ENCODE measurements at regions not wholly inside any gene's neighbourhood (a gene's known extent, or its start where the extent isn't known, plus 50 kb on each side); places are given as distances from the start of the nearest gene placed in this dataset.

GRCh38 chr4:123284168-123284567 is 112.4 kb upstream of the SPRY1 start:
- 53% methylated on average over 2 of the region's 2 CpGs for WGBS (ENCODE audit: missing lambda C conversion rate)
- H3K4me3 ChIP-seq, result no peak overlapping the region
- H3K4me2 ChIP-seq, result no peak overlapping the region
- no peaks in the 10 kb centered on the region for H3K4me1 ChIP-seq
- no peak for TF ChIP-seq MAX (IDR thresholded peaks at IDR 0.05)
- no peak for DNase-seq (ENCODE audit: low read depth in 1 of 2, low spot score in 1 of 2)
- ChIA-PET CTCF (no interaction called here), POLR2A (no interaction called here)
- H3K9me3 ChIP-seq, result no peaks in the 10 kb centered on the region
- no peak for ATAC-seq
- no peak for FAIRE-seq
- H3K27ac ChIP-seq, result no peak overlapping the region

GRCh38 chr4:123286903-123287466 is 109.6 kb upstream of the SPRY1 start:
- peaks cover 14% of the 10 kb centered on the region; the same call in 2 of the 3 replicates for H3K9me3 ChIP-seq
- no peak overlapping the region for H3K4me3 ChIP-seq
- POLR2A ChIA-PET, result no interaction called here
- H3K4me2 ChIP-seq, result no peak overlapping the region
- no peak overlapping the region for H3K27ac ChIP-seq
- 95% methylated on average over 2 of the region's 2 CpGs for WGBS (ENCODE audit: missing lambda C conversion rate)
- FAIRE-seq (no peak), DNase-seq (ENCODE audit: low read depth in 1 of 2, low spot score in 1 of 2) (no peak), ATAC-seq (no peak)
- H3K4me1 ChIP-seq, result no peaks in the 10 kb centered on the region
- TF ChIP-seq HDAC2 (IDR thresholded peaks at IDR 0.05), result no peak
- no peak for TF ChIP-seq GATA3 (IDR thresholded peaks at IDR 0.05; ENCODE audit: borderline replicate concordance)
- TF ChIP-seq KDM1A (IDR thresholded peaks at IDR 0.05; ENCODE audit: low read depth), result no peak
- no peak for TF ChIP-seq ELK1 (IDR thresholded peaks at IDR 0.05; ENCODE audit: low read depth, low read length)
- TF ChIP-seq HOXA7 (CRISPR knock-in tag; IDR thresholded peaks at IDR 0.05), result no peak
- no peak for TF ChIP-seq RNF2 (IDR thresholded peaks at IDR 0.05; ENCODE audit: borderline replicate concordance, low read depth)
- no peak for TF ChIP-seq NFE2L2 (conservative IDR thresholded peaks at IDR 0.05; ENCODE audit: low read length)
- TF ChIP-seq MAFK (IDR thresholded peaks at IDR 0.05; ENCODE audit: partially characterized antibody), result no peak
- no peak for TF ChIP-seq EHMT2 (IDR thresholded peaks at IDR 0.05; ENCODE audit: low read depth)
- TF ChIP-seq CBX8 (IDR thresholded peaks at IDR 0.05), result no peak
- CTCF ChIA-PET, result no interaction called here

GRCh38 chr4:123288309-123289025 is 108.1 kb upstream of the SPRY1 start:
- ATAC-seq, result no peak
- Histone ChIP-seq H3K4me3 (no peak overlapping the region), H3K4me1 (no peaks in the 10 kb centered on the region), H3K9me3 (peaks cover 22% of the 10 kb centered on the region), H3K27ac (no peak overlapping the region), H3K4me2 (no peak overlapping the region)
- POLR2A ChIA-PET, result no interaction called here
- FAIRE-seq, result no peak
- 79% methylated on average over 3 of the region's 3 CpGs for WGBS (ENCODE audit: missing lambda C conversion rate)
- no peak for TF ChIP-seq ELK1 (IDR thresholded peaks at IDR 0.05; ENCODE audit: low read depth, low read length)
- no peak for TF ChIP-seq BHLHE40 (IDR thresholded peaks at IDR 0.05; ENCODE audit: low read depth, low read length)
- TF ChIP-seq NR3C1 (IDR thresholded peaks at IDR 0.05), result no peak
- no peak for TF ChIP-seq KDM5A (IDR thresholded peaks at IDR 0.05)
- TF ChIP-seq RARB (CRISPR knock-in tag; IDR thresholded peaks at IDR 0.05), result no peak
- no peak for TF ChIP-seq TFCP2L1 (CRISPR knock-in tag; IDR thresholded peaks at IDR 0.05)
- no peak for TF ChIP-seq POLR2AphosphoS2 (conservative IDR thresholded peaks at IDR 0.05; ENCODE audit: low read length)
- TF ChIP-seq NFE2L2 (conservative IDR thresholded peaks at IDR 0.05; ENCODE audit: low read length), result no peak
- TF ChIP-seq FOXS1 (CRISPR knock-in tag; IDR thresholded peaks at IDR 0.05), result no peak
- CTCF ChIA-PET, result no interaction called here
- no peak for DNase-seq (ENCODE audit: low read depth in 1 of 2, low spot score in 1 of 2)

GRCh38 chr4:123291329-123291728 is 105.3 kb upstream of the SPRY1 start:
- Histone ChIP-seq H3K4me3 (no peak overlapping the region), H3K4me2 (no peak overlapping the region), H3K27ac (no peak overlapping the region), H3K9me3 (peaks cover 22% of the 10 kb centered on the region), H3K4me1 (no peaks in the 10 kb centered on the region)
- DNase-seq (ENCODE audit: low read depth in 1 of 2, low spot score in 1 of 2) (peak in 1 of 2 experiments; percentile 16), FAIRE-seq (no peak), ATAC-seq (no peak)
- ChIA-PET CTCF (no interaction called here), POLR2A (no interaction called here)
- TF ChIP-seq CEBPB (IDR thresholded peaks at IDR 0.05) (no peak), HOXB5 (CRISPR knock-in tag; IDR thresholded peaks at IDR 0.05) (no peak), BCL3 (IDR thresholded peaks at IDR 0.05) (no peak), HES2 (IDR thresholded peaks at IDR 0.05) (no peak), KDM1A (IDR thresholded peaks at IDR 0.05; ENCODE audit: low read depth) (no peak), POLR2AphosphoS2 (conservative IDR thresholded peaks at IDR 0.05; ENCODE audit: low read length) (no peak)
